T-helper 9 cell (primary cell): ENCODE measurements at regions not wholly inside any gene's neighbourhood (a gene's known extent, or its start where the extent isn't known, plus 50 kb on each side); places are given as distances from the start of the nearest gene placed in this dataset.

ENCODE experiments used
- DNase-seq: peaks from one replicate; pipeline ENCODE4 v3.0.0-alpha.2; 2020

DNA sequence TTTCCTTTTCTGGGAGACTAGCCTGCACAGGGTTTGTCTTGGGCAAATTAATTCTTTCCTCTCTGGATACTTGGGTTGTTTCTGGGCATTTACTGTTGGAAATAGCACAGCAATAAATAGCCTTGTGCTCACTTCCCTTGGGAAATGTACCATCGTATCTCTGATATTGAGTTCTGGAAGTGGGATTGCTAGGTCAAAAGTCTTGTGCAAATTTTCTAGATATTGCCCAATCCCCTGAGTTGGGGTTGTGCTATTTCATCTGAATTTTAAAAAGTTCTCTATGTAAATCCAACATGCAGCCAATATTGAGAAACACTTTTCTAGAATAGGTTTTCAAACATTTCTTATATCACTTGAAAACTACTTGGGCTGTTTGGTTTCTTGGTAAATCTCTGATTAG, 64.0 kb upstream of the ELOVL5 start:
- no peak for DNase-seq

DNA sequence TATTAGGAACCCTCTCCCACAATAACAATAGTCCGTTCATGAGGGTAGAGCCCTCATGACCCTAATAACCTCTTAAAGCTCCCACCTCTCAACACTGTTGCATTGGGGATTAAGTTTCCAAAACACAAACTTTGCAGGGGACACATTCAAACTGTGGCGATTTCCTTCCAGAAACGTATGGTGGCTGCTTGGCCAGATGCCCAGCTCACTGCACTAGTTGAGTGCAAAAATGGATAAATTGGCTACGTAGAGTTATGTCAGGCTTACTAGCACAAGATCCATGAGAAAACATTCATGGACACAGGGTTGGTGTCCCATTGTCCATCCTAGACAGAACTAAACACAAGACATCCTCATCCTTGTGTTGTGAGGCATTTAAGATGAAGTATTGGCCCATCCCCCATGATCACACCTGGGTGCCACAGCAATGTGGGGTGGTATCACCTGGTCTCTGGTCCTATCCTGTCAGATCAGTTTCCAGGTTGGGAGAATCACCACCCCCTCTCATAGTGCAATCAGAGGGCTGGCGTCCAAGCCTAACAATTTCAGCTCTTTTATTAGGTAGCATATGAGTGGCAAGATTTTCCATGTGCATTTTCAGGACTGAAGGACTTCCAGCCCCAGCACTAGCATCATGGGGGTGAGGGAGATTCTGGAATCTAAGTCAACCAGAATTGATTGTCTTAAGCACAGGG, 63.4 kb upstream of the ELOVL5 start:
- no peak for DNase-seq

DNA sequence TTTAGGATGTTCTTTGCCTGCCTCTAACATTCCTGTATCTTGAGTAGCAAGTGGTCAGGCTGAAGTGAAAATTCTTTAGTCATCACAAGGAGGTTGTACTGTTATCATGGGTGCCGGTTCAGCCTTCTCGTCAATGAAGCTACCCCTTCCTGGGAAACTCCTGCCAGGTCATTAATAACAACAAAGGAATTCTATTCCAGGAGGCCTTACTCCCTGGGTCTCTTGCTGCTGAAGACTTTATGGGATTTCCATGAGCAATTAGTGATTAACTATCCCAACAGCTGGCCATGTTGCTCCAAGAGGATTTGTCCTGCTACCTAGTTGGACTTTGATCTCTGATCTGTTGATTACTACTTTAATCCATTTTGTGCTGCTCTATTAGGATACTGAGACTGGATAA, 62.7 kb upstream of the ELOVL5 start:
- DNase-seq, result no peak

DNA sequence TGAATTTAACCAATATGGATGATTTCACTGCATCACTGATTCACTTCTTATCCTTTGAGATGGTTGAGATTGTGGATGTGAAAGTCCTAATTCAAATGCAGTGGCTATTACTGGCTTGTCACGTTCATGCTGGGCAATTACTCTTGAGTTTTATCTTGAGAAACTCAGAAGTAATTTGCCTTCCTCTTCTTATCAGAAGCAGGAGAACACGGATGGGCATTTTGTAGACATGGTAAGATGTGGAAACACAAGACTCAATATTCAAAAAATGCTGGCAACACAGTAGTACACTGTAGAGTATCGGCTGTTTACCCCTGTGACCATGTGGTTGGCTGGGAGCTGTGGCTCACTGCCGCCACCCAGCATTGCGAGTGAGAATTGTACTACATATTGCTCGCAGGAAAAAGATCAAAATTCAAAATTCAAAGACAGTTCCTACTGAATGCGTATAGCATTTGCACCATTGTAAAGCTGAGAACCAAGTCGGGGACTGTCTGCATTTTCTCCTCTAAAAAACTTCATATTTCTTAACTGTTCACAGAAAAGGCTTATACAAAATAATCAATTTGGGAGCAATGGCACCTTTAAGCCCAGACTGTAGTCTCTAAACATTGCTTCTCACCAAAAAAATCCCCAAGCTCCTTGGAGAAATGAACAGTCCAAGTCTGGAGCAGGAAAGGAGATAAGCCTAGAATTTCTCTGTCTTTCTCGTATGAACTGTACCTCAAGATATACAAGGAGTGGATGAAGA, 61.9 kb upstream of the ELOVL5 start:
- DNase-seq, result peak; percentile 45

DNA sequence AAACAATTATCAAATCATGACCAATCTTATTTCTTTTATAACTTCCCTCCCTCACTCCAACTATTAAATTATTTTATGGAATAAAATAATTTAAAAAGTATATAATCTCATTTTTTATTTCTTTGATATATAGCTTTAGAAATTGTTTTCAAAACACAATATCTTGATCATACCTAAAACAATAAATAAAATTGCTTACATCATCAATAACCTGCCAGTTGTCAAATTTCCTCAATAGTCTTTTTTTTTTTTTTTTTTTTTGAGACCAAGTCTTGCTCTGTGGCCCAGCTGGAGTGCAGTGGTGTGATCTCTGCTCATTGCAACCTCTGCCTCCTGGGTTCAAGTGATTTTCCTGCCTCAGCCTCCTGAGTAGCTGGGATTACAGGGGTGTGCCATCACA, 60.1 kb upstream of the ELOVL5 start:
- DNase-seq, result no peak

DNA sequence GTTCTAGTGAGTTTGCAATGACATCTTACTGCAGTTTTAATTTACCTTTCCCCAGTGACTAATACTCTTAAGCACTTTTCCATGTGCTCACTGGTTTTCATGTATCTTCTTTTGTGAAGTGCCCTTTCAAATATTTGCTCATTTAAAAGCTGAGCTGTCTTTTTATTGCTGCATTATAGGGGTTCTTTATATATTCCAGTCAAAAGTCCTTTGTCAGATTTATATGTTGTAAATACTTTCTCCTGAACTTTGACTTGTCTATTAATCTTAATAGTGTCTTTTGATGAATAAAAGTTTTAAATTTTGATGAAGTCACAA, 50.2 kb upstream of the ELOVL5 start:
- DNase-seq, result no peak

DNA sequence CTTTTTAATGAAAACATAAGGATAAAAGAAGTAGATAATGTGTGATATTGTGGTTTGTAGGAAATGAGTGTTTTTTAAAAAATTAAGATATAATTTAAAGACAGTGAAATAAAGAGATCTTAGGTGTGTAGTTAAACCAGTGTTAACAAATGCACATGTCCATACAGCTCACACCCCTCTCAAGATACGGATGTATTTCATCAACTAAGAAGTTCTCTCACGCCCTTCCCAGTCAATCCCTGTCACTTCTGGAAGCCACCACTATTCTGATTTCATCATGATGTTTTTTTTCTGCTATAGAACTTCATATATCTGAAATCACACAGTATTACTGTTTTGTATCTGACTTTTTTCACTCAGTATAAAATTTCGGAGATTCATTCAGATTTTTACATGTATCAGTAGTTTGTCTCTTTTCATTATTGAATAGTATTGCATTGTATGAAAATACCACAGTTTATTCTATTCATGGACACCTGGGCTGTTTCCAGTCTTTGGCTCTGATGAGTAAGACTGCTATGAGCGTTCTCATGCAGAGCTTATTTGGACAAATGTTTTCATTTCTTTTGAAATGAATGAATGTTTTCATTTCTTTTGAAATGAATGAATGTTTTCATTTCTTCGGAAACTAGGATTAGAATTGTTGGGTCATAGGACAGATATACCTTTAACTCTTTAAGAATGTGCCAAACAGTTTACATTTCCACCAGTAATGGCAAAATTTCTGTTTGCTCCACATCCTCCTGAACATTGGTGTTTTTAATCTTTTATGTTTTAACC, 49.7 kb upstream of the ELOVL5 start:
- DNase-seq, result no peak
